ENCODE measurements at regions not wholly inside any gene's neighbourhood (a gene's known extent, or its start where the extent isn't known, plus 50 kb on each side); places are given as distances from the start of the nearest gene placed in this dataset.

- no peak for DNase-seq (ENCODE audit: low read depth, low spot score)
Observed at GRCh38 chr6:1515280-1515679, 94.4 kb upstream of the FOXC1 start.

GRCh38 chr6:1515781-1516180, 93.9 kb upstream of the FOXC1 start:
- DNase-seq (ENCODE audit: low read depth, low spot score): no peak

DNA sequence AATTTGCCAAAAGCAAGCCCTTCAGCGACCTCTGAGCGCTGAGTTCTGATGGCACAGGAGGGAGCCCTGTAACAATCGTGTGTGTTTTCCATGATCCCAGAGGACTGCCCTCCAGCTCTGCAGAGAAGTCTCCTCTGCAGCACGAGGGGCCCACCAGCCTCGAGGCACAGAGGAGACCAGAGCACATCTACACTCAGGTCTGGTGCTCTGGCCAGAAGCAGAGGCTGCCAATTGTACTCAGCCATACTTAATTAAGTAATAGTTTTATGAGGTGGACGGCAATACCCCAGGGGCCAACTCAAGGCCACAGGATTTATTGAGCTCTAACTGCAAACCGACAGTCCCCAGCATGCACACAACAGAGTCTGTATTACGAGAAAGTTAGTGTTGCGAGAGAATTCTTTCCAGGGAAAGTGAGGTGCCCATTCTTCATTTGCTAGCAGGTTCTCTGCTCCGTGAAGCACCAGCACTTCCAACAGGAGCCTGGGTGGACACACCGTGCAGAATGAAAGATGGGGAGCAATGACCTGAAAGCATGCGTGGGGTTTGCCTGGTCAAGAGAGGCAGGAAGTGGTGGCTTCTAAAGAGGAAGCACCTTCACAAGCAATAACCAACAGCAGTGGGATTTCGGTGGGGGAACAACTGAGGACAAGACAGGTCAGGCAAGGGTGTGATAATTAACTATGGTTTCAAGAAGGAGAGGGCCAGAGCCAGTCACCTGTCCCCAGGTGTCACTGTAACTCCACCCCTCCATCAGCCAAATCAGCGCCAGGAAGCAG, 92.8 kb upstream of the FOXC1 start:
- no peak for DNase-seq (ENCODE audit: low read depth, low spot score)

GRCh38 chr6:1518855-1519254, 90.9 kb upstream of the FOXC1 start:
- DNase-seq (ENCODE audit: low read depth, low spot score): no peak

DNA sequence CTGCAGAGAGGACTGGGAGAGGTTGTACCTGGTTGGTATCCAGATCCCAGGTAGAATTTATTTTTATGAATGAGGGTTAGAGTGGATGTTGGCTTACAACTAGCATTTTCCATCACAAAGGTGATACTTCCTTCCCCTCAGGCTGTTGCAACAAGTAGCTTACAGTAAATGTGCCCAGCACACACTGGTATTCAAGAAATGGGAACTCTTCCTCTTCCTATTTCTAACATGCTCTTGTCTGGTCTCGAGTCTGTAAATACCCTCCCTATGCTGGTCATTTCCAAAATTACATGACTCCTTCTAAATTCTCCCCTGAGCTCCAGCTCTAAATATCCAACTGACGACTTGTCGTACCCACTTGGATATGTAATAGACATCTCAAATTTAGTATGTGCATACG, 90.1 kb upstream of the FOXC1 start:
- DNase-seq (ENCODE audit: low read depth, low spot score): no peak

DNA sequence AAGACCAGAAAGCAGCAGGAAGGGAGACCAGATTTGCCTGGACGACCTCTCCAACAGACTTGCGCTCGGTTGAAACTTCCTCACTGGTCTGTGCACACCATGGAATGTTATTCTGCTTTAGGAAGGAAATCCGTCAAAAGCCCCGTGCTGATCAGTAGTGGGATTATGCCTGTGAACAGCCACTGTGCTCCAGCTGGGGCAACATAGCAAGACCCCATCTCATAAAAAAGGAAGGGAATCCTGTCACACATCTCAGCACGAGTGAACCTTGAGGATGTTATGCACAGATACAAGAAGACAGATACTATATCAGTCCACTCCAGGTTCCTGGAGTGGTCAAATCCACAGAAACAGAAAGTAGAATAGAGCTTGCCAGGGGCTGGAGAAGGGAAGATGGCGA, 86.9 kb upstream of the FOXC1 start:
- no peak for DNase-seq (ENCODE audit: low read depth, low spot score)

GRCh38 chr6:1524040-1524480, 85.7 kb upstream of the FOXC1 start:
- peak; percentile 92 for DNase-seq (ENCODE audit: low read depth, low spot score)

- peak; percentile 22 for DNase-seq (ENCODE audit: low read depth, low spot score)
Observed at GRCh38 chr6:1525364-1526038, 84.2 kb upstream of the FOXC1 start.

DNA sequence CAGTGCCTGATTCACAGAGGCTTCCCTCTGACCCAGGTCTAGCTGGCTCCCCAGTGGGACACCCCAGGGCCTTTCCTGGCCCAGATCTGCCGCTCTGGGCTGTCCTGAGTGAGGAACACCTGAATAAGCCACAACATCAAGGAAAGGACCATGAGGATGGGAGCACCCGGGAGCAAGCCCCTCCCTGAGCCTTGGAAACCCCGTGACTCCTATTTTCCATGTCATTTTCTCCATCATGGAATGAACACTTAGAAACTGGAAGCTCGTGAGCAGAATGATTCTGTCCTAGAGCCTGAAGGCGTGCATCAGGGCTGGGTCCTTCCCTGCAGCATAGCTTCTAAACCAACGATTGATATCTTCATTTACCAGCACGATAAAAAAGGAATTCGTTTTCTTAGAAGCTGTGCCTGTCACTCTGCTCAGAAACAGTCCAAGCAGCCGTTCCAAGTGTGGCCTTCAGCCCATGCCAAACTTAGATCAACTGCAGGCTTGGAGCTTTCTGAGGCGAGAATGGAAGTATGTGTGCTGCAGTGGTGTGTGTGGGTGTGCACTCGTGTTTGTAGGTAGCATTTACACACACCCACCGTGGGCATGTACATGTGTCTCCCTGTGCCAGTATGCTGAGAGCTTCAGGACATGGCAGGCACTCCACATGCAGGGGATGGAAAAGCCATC, 83.2 kb upstream of the FOXC1 start:
- no peak for DNase-seq (ENCODE audit: low read depth, low spot score)

- DNase-seq (ENCODE audit: low read depth, low spot score): peak; percentile 78
Observed at GRCh38 chr6:1527073-1527457, 82.7 kb upstream of the FOXC1 start.

DNA sequence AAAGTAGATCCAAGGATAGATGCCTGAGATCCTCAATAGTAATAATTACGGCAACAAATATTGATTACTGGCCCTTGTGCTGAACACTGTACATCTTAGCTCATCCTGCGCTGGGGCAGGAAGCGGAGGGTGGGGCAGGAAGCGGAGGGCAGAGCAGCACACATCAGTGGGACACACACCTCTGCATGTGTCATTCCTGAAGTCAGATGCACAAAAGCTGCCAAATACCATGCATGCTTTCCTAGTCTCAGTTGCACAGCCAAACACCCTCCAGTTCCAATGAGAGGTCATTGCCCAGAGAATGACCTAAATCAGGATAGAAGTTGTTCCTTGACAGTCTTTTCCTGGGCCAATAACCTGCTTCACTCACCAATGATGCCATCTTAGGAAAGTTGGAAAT, 74.4 kb upstream of the FOXC1 start:
- no peak for DNase-seq (ENCODE audit: low read depth, low spot score)

- DNase-seq (ENCODE audit: low read depth, low spot score): no peak
Observed at GRCh38 chr6:1536526-1537429, 72.9 kb upstream of the FOXC1 start.

GRCh38 chr6:1538369-1538768, 71.3 kb upstream of the FOXC1 start:
- no peak for DNase-seq (ENCODE audit: low read depth, low spot score)

GRCh38 chr6:1538810-1539478, 70.8 kb upstream of the FOXC1 start:
- no peak for DNase-seq (ENCODE audit: low read depth, low spot score)

DNA sequence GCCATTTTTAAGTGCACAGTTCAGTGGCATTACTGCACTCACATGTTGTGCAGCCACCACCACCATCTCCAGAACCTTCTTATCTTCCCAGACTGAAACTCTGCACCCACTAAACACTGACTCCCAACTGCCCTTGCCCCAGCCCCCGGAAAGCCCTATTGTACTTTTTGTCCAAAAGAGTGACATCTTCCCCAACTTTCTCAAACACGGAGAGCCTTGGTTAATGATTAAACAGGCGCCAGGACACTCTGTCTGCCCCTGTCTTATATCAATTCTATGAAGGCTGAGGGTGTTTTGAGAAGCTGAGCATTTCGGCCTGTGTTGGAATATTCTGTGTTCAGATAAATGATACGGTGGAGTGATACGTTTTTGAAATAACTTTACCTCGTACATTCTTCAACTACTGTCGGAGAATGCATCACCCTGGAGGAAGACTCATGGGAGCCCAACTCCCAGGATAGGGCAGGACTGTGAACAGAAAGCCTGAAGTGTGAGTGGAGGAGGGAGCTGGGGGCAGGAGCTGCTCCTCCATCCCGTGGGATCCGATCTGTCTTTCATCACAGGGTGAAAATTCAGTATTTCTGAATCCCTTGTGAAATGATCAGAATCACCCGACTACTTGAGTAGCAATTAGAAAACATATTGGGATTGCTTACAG, 68.7 kb upstream of the FOXC1 start:
- no peak for DNase-seq (ENCODE audit: low read depth, low spot score)

DNA sequence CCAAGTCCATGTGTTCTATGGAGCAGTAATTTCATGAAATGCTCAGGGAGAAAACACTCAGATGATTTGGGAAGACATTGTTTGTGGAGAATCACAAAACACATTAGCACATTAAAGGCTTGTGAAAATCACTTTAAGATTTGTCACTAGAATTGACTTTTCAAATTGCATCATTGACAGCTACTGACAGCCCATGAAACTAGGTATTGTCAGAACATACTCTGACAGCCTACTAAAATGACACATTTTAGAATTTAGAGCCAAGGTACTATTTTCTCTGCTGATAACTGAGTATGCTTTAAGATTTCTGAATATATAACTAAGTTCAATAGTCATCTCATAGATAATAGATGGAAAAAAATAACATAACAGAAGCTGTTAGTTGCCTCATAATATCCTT, 67.4 kb upstream of the FOXC1 start:
- no peak for DNase-seq (ENCODE audit: low read depth, low spot score)

GRCh38 chr6:1542764-1543163, 67.0 kb upstream of the FOXC1 start:
- DNase-seq (ENCODE audit: low read depth, low spot score): no peak

DNA sequence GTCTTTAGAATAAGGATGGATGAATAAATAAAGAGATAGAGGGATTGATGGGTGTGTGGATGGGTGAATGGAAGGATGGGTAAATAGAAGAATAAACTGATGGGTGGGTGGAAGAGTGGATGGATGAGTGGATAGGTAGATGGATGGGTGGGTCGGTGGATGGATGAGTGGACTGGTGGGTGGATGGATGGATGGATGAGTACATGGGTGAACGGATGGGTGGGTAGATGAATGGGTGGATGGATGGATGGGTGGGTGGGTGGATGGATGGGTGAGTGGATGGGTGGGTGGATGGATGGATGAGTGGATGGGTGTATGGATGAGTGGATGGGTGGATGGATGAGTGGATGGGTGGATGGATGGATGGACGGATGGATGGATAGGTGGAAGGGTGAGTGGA, 65.7 kb upstream of the FOXC1 start:
- no peak for DNase-seq (ENCODE audit: low read depth, low spot score)

DNA sequence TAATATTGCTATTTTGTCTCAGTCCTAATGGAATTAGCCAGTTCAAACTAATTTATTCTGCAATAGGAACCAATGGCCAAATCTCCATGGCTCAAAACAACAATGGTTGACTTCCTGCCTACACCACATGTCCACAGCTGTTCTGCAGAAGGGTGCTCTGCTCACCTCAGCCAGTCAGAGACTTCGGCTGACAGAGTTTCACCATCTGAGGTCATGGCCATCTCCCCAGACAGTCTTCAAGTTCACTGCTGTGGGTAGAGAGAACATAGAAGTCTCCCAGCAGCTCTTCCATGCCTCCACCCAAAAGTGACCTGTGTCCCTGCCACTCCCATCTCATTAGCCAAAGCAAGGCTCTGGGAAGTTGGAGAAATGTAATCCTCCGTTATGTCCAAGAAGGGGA, 65.1 kb upstream of the FOXC1 start:
- no peak for DNase-seq (ENCODE audit: low read depth, low spot score)

DNA sequence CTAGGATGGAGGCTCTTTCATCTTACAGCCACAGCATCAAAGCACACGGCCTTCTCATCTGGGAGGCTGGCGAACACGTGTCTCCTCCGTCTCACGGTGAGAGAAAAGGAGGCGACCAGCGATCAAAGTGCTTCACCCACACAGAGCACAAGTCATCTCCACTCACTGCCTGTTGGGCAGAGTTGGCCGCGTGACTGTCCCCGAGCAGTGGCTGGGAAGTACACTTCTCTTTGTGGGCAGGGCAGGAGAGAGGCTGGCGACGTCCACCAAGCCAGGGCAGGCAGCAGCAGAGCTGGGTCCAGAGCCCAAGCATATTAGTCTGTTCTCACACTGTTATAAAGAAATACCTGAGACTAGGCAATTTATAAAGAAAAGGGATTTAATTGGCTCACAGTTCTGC, 64.1 kb upstream of the FOXC1 start:
- no peak for DNase-seq (ENCODE audit: low read depth, low spot score)

DNA sequence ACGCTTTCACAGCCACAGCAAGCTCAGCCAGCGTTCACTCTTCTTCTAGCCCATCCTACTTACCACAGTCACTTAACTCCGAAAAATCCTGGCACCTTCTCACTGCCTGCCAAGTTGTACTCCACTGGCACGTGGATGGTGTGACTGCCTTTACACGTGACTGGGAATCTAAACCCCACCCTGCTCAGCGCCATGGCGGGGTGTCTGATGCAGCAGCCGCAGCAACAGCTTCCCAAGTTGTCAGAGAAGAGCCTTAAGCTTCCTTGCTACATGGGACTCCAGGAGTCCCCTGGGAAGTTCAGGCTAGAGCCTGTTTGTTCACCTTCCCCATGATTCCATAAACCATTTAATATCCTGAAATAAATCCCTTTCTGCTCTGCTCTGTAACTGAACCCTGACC, 61.9 kb upstream of the FOXC1 start:
- DNase-seq (ENCODE audit: low read depth, low spot score): no peak
